ENCODE measurements at regions not wholly inside any gene's neighbourhood (a gene's known extent, or its start where the extent isn't known, plus 50 kb on each side); places are given as distances from the start of the nearest gene placed in this dataset.

DNA sequence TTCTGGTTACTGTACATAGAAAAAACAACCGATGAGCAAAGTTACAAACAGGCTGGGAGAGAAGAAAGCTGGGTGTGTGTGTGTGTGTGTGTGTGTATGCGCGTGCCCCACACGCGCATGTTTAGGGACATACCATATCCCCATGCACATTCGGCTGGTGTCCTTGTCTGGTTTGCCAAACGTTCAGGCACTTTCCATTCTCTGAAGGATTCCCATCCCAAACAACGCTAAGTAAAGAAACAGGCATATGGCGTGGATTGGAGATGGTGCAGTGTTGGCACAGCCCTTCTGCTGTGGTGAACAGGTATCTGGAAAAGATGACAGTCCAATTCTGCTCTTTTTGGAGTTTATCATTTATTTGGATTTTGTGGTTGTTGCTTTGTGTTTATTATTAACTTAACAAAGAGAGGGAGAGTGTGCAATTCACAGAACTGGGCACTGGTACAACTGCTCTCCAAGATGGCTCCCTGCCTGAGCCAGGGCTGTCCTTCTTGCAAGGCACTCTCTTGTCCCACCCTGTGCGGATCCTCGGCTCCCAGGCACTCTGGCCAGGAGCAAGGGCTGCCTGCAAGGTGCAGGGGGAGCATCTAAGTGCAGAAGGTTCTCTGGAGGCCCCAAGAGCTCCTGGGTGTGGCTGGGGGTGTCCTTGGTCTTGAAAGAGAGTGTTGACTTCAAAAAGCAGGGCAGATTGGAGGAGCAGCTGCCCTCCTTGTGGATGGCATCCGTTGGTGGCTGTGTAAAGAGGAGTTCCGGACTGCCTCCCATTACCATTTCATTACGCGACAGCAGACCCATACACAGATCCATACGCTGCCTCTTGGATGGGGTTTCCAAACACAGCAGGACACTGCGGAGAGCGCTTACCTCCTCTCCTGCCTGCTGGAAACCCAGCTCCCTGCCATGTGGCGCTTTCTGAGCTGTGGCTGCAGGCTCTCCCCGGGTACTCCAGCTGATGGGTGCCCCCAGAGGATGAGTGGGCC, 263.1 kb downstream of the ZNF536 start:
- DNase-seq (no peak), ATAC-seq (no peak)
- Histone ChIP-seq H3K27ac (no peak overlapping the region), H3K36me3 (no peaks in the 10 kb centered on the region), H3K4me1 (no peaks in the 10 kb centered on the region), H3K4me3 (no peak overlapping the region), H3K9me3 (no peaks in the 10 kb centered on the region), H3K27me3 (ENCODE audit: low read depth) (no peaks in the 10 kb centered on the region)
- intact Hi-C loops (cut with DNase I): no loop called here
- TF ChIP-seq, protein P1, sequence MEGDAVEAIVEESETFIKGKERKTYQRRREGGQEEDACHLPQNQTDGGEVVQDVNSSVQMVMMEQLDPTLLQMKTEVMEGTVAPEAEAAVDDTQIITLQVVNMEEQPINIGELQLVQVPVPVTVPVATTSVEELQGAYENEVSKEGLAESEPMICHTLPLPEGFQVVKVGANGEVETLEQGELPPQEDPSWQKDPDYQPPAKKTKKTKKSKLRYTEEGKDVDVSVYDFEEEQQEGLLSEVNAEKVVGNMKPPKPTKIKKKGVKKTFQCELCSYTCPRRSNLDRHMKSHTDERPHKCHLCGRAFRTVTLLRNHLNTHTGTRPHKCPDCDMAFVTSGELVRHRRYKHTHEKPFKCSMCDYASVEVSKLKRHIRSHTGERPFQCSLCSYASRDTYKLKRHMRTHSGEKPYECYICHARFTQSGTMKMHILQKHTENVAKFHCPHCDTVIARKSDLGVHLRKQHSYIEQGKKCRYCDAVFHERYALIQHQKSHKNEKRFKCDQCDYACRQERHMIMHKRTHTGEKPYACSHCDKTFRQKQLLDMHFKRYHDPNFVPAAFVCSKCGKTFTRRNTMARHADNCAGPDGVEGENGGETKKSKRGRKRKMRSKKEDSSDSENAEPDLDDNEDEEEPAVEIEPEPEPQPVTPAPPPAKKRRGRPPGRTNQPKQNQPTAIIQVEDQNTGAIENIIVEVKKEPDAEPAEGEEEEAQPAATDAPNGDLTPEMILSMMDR (IDR thresholded peaks at IDR 0.05): no peak

DNA sequence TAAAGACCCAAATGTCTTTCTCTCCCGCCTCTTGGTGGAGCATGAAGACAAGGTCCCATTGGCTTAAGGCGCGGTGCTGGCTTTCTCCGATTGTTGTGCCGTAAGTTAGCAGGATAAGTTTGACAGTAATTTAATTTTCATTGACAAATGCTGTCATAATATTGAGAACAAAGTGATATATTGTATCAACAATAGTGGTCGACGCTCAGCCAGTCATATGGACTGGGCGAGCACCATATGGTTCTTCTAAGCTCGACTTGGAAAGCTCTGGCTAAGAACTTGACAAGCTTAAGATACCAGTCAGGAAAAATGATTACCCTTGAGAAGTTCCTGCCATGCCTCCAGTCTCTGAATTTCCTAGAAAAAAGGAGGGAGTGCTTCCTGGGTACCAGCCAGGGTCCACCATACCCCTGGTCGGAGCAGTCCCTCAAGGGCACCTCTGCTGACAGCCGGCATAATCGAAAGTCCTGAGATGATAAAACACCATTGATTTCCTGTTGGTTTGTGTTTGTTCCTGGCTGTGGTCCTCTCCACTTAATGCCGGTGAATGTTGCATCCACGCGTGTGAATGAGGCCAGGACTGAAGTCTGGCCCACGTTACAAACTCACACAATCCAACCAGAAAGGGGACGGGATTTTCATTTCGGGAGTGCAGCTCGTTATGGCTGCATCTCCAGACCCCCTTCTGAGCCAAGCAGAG, 262.1 kb downstream of the ZNF536 start:
- ATAC-seq (no peak), DNase-seq (no peak)
- Histone ChIP-seq H3K36me3 (no peaks in the 10 kb centered on the region), H3K27me3 (ENCODE audit: low read depth) (no peaks in the 10 kb centered on the region), H3K4me1 (no peaks in the 10 kb centered on the region), H3K27ac (no peak overlapping the region), H3K9me3 (no peaks in the 10 kb centered on the region), H3K4me3 (no peak overlapping the region)
- intact Hi-C loops (cut with DNase I): no loop called here
- TF ChIP-seq, protein P1 (IDR thresholded peaks at IDR 0.05): no peak

DNA sequence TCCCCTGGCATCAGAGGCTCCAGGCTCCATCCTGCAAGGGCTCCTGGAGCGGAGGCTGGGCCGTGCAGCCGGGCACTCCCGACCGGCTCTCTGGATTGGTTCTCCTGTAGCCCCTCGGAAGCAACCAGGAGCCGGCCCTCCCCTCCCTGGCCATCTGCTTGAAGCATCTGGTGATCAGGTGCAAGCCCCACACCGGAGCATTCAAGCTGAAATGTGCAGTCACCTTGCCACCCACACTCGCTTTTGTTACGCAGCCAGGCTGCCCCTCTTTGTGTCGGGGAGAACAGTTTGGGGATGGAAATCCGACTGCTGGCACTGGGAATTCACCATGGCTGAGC, 258.8 kb downstream of the ZNF536 start:
- Histone ChIP-seq H3K27ac (no peak overlapping the region), H3K4me1 (no peaks in the 10 kb centered on the region), H3K4me3 (no peak overlapping the region), H3K9me3 (no peaks in the 10 kb centered on the region), H3K36me3 (no peaks in the 10 kb centered on the region), H3K27me3 (ENCODE audit: low read depth) (no peaks in the 10 kb centered on the region)
- DNase-seq (no peak), ATAC-seq (no peak)
- TF ChIP-seq, protein P1 (IDR thresholded peaks at IDR 0.05): no peak
- intact Hi-C loops (cut with DNase I): no loop called here

- DNase-seq: no peak
- H3K27me3 ChIP-seq (ENCODE audit: low read depth): no peaks in the 10 kb centered on the region
- H3K4me1 ChIP-seq: no peaks in the 10 kb centered on the region
- H3K9me3 ChIP-seq: no peaks in the 10 kb centered on the region
- no peak overlapping the region for H3K27ac ChIP-seq
- no peak for ATAC-seq
- intact Hi-C loops (cut with DNase I): no loop called here
- H3K36me3 ChIP-seq: no peaks in the 10 kb centered on the region
- TF ChIP-seq, protein P1 (IDR thresholded peaks at IDR 0.05): no peak
- H3K4me3 ChIP-seq: no peak overlapping the region
Measured at GRCh38 chr19:30630289-30631032, 258.3 kb downstream of the ZNF536 start.

- no peaks in the 10 kb centered on the region for H3K27me3 ChIP-seq (ENCODE audit: low read depth)
- no peaks in the 10 kb centered on the region for H3K9me3 ChIP-seq
- no peak overlapping the region for H3K4me3 ChIP-seq
- TF ChIP-seq, protein P1 (IDR thresholded peaks at IDR 0.05): no peak
- H3K36me3 ChIP-seq: no peaks in the 10 kb centered on the region
- DNase-seq (no peak), ATAC-seq (no peak)
- no peak overlapping the region for H3K27ac ChIP-seq
- no peaks in the 10 kb centered on the region for H3K4me1 ChIP-seq
- intact Hi-C loops (cut with DNase I): no loop called here
Measured at GRCh38 chr19:30629086-30629485, 256.9 kb downstream of the ZNF536 start.
